ENCODE measurements at regions not wholly inside any gene's neighbourhood (a gene's known extent, or its start where the extent isn't known, plus 50 kb on each side); places are given as distances from the start of the nearest gene placed in this dataset.

GRCh38 chr2:238524426-238524983, 97.8 kb downstream of the ASB1 start:
- no peak for TF ChIP-seq CTCF (conservative IDR thresholded peaks at IDR 0.05; ENCODE audit: low read length)
- TF ChIP-seq EZH2phosphoT487 (IDR thresholded peaks at IDR 0.05; ENCODE audit: borderline replicate concordance, low read depth, low read length) = no peak

Measured in OCI-LY7 (cell line).